Naive thymus-derived CD4-positive, alpha-beta T cell (primary cell): ENCODE measurements at regions not wholly inside any gene's neighbourhood (a gene's known extent, or its start where the extent isn't known, plus 50 kb on each side); places are given as distances from the start of the nearest gene placed in this dataset.
A peak's percentile ranks its signal among the peaks of the same experiment; 100 is the strongest.

Source experiments
- ATAC-seq: fragments of 150-1000 bp; cut with Tn5 transposase; 2 replicates; pipeline ENCODE4 v1.10.0; 2021; ENCODE audit warnings: mild to moderate bottlenecking, moderate library complexity
- CTCF ChIA-PET: fragments of 350-600 bp; sonication (Branson Sonifier 250); formaldehyde crosslinking; loops from one replicate; lab custom pipeline; 2021; ENCODE audit warnings: antibody characterized with exemption; lab: Charles Lee
- POLR2A ChIA-PET: fragments of 350-600 bp; sonication (Branson Sonifier 250); formaldehyde crosslinking; loops from one replicate; lab custom pipeline; 2021; ENCODE audit warnings: antibody characterized with exemption, inconsistent platforms; lab: Charles Lee
- DNase-seq, 9 donors: peaks; one replicate each; pipeline versions ENCODE4 v3.0.0 to v3.0.0-alpha.2; 2020 to 2022; ENCODE audit warnings: mixed read lengths in 1 of 9
- H3K27ac ChIP-seq: one replicate; pipeline ENCODE4 v1.7.0; 2013; ENCODE audit warnings: mild to moderate bottlenecking, low read depth, low read length, moderate library complexity
- H3K27me3 ChIP-seq, 2 donors: one replicate each; pipeline ENCODE4 v1.7.0; 2013; ENCODE audit warnings: low read length in 2 of 2, mild to moderate bottlenecking in 2 of 2, moderate library complexity in 2 of 2; ENCODE audit not compliant: control insufficient read depth in 2 of 2, insufficient read depth in 2 of 2
- H3K36me3 ChIP-seq, 3 experiments: 1 replicate in 2 of 3; 2 replicates in 1 of 3; pipeline ENCODE4 v1.7.0; 2013; ENCODE audit warnings: low read length in 3 of 3, mild to moderate bottlenecking in 3 of 3, moderate library complexity in 1 of 3; ENCODE audit not compliant: insufficient read depth in 3 of 3, control insufficient read depth in 2 of 3
- H3K4me1 ChIP-seq, 2 donors: one replicate each; pipeline ENCODE4 v1.7.0; 2013; ENCODE audit warnings: low read length in 2 of 2, mild to moderate bottlenecking in 2 of 2, moderate library complexity in 1 of 2; ENCODE audit not compliant: control insufficient read depth in 2 of 2, insufficient read depth in 2 of 2
- H3K4me3 ChIP-seq: 2 replicates; pipeline ENCODE4 v1.7.0; 2013; ENCODE audit warnings: mild to moderate bottlenecking, low read length
- H3K9me3 ChIP-seq, 3 experiments: 1 replicate in 2 of 3; 2 replicates in 1 of 3; pipeline ENCODE4 v1.7.0; 2013; ENCODE audit warnings: low read length in 3 of 3; ENCODE audit not compliant: control insufficient read depth in 2 of 3
- H3K27ac Mint-ChIP-seq, 9 donors: one replicate each; pipeline ENCODE4 v1.8.0; 2020 to 2022; ENCODE audit warnings: mixed read lengths in 9 of 9, mild to moderate bottlenecking in 8 of 9, moderate library complexity in 5 of 9, inconsistent platforms in 2 of 9
- H3K27me3 Mint-ChIP-seq, 5 donors: one replicate each; pipeline ENCODE4 v1.8.0; 2021 to 2022; ENCODE audit warnings: mixed read lengths in 5 of 5, mild to moderate bottlenecking in 1 of 5
- H3K36me3 Mint-ChIP-seq, 5 donors: one replicate each; pipeline ENCODE4 v1.8.0; 2020 to 2022; ENCODE audit warnings: mixed read lengths in 5 of 5, mild to moderate bottlenecking in 3 of 5, inconsistent platforms in 1 of 5
- H3K4me1 Mint-ChIP-seq, 7 donors: one replicate each; pipeline ENCODE4 v1.8.0; 2020 to 2022; ENCODE audit warnings: mixed read lengths in 7 of 7, mild to moderate bottlenecking in 3 of 7, inconsistent platforms in 1 of 7
- H3K4me3 Mint-ChIP-seq, 10 donors: one replicate each; pipeline ENCODE4 v1.8.0; 2020 to 2022; ENCODE audit warnings: mild to moderate bottlenecking in 10 of 10, mixed read lengths in 10 of 10, moderate library complexity in 6 of 10, inconsistent platforms in 2 of 10
- H3K9me3 Mint-ChIP-seq, 11 donors: one replicate each; pipeline ENCODE4 v1.8.0; 2020 to 2022; ENCODE audit warnings: mixed read lengths in 11 of 11, mild to moderate bottlenecking in 4 of 11, inconsistent platforms in 1 of 11, moderate library complexity in 1 of 11
- intact Hi-C, 2 donors: fragments of 100-400 bp; cut with micrococcal nuclease; formaldehyde crosslinking; loops; one replicate each; pipeline ENCODE4 v1.15.1; 2023

GRCh38 chr3:83302091-83302490 is 1540.6 kb upstream of the GBE1 start:
- Mint-ChIP-seq H3K27me3 (no peaks in the 10 kb centered on the region), H3K9me3 (peaks cover 0 to 18% (median 8%) of the 10 kb centered on the region in 11 donors), H3K4me1 (no peaks in the 10 kb centered on the region), H3K27ac (no peak overlapping the region), H3K36me3 (no peaks in the 10 kb centered on the region), H3K4me3 (no peak overlapping the region)
- DNase-seq = no peak
- CTCF ChIA-PET = no interaction called here
- POLR2A ChIA-PET = no interaction called here
- Histone ChIP-seq H3K27ac (no peak overlapping the region), H3K36me3 (no peaks in the 10 kb centered on the region), H3K4me1 (no peaks in the 10 kb centered on the region), H3K27me3 (no peaks in the 10 kb centered on the region), H3K9me3 (no peaks in the 10 kb centered on the region), H3K4me3 (no peak overlapping the region)
- intact Hi-C loops = no loop called here
- no peak for ATAC-seq

DNA sequence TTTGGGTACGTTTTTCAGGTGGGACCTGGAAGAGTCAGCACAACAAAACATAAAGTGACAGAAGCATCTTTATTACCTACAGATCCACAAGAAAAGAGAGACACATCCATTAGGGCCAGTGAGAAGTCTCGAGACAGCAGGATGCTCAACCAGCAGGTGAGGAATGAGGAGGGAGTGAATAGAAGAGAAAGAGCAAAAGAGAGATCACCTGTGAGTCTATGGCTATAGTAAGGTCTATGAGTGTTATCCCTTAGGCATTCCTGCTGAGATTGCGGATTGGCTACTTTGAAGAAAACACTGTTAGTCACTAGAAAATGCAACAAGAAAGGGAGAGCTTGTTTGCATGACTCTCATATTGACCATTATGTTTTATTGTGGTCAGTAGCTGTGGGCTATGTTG is 1556.2 kb upstream of the GBE1 start:
- Mint-ChIP-seq H3K27ac (no peak overlapping the region), H3K36me3 (no peaks in the 10 kb centered on the region), H3K9me3 (peaks cover 2 to 28% (median 7%) of the 10 kb centered on the region in 11 donors), H3K4me3 (no peak overlapping the region), H3K4me1 (no peaks in the 10 kb centered on the region), H3K27me3 (no peaks in the 10 kb centered on the region)
- CTCF ChIA-PET = interaction anchor here (0.7 kb wide), 1 partner anchor 622 kb away, joined by 6 read pairs; no protein-coding TSS in a partner anchor
- intact Hi-C loops = no loop called here
- H3K27me3 ChIP-seq = no peaks in the 10 kb centered on the region
- DNase-seq (no peak), ATAC-seq (no peak)
- H3K4me1 ChIP-seq = no peaks in the 10 kb centered on the region
- no peak overlapping the region for H3K27ac ChIP-seq
- H3K9me3 ChIP-seq = no peaks in the 10 kb centered on the region
- POLR2A ChIA-PET = no interaction called here
- H3K4me3 ChIP-seq = no peak overlapping the region
- no peaks in the 10 kb centered on the region for H3K36me3 ChIP-seq

GRCh38 chr3:83320726-83321125 is 1559.3 kb upstream of the GBE1 start:
- Histone ChIP-seq H3K27me3 (no peaks in the 10 kb centered on the region), H3K4me1 (no peaks in the 10 kb centered on the region), H3K4me3 (no peak overlapping the region), H3K27ac (no peak overlapping the region), H3K36me3 (no peaks in the 10 kb centered on the region), H3K9me3 (no peaks in the 10 kb centered on the region)
- Mint-ChIP-seq H3K9me3 (peaks cover 0 to 36% (median 9%) of the 10 kb centered on the region in 11 donors), H3K36me3 (no peaks in the 10 kb centered on the region), H3K27ac (no peak overlapping the region), H3K27me3 (no peaks in the 10 kb centered on the region), H3K4me3 (no peak overlapping the region), H3K4me1 (no peaks in the 10 kb centered on the region)
- CTCF ChIA-PET = interaction anchor here (0.7 kb wide), 1 partner anchor 10 kb away, joined by 3 read pairs; no protein-coding TSS in a partner anchor
- intact Hi-C loops = no loop called here
- POLR2A ChIA-PET = no interaction called here
- no peak for DNase-seq
- no peak for ATAC-seq

GRCh38 chr3:83321457-83321856 is 1560.0 kb upstream of the GBE1 start:
- no peaks in the 10 kb centered on the region for H3K4me1 Mint-ChIP-seq
- H3K36me3 ChIP-seq = no peaks in the 10 kb centered on the region
- H3K36me3 Mint-ChIP-seq = no peaks in the 10 kb centered on the region
- no peak overlapping the region for H3K27ac ChIP-seq
- no peaks in the 10 kb centered on the region for H3K27me3 ChIP-seq
- ChIA-PET CTCF (interaction anchor here (0.7 kb wide), 1 partner anchor 9 kb away, joined by 3 read pairs; no protein-coding TSS in a partner anchor), POLR2A (no interaction called here)
- no peak overlapping the region for H3K4me3 ChIP-seq
- intact Hi-C loops = no loop called here
- no peaks in the 10 kb centered on the region for H3K27me3 Mint-ChIP-seq
- no peak overlapping the region for H3K4me3 Mint-ChIP-seq
- no peak overlapping the region for H3K27ac Mint-ChIP-seq
- H3K4me1 ChIP-seq = no peaks in the 10 kb centered on the region
- no peak for ATAC-seq
- no peak for DNase-seq
- H3K9me3 ChIP-seq = no peaks in the 10 kb centered on the region
- peaks cover 2 to 39% (median 10%) of the 10 kb centered on the region in 11 donors for H3K9me3 Mint-ChIP-seq

DNA sequence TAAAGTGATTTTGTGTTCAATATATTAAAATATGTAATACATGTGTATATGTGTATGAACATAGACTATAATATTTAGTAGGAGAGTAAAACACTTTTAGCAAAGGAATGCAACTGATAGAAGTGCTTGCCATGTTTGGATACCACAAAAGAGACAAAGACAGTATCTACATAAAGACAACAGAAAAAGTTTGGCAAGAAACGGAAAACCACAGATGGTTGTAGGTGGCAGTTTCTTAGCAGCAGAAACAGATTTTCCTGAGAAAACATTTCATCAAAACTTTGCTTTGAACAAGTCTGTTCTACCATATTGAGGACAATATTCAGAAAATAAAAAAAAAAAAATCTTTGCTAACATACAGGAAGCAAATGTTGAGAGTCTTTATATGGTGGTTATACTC is 1560.4 kb upstream of the GBE1 start:
- DNase-seq (peak in 2 of 9 donors; percentile 1 to 2), ATAC-seq (no peak)
- Histone ChIP-seq H3K4me1 (no peaks in the 10 kb centered on the region), H3K4me3 (no peak overlapping the region), H3K27ac (no peak overlapping the region), H3K27me3 (no peaks in the 10 kb centered on the region), H3K9me3 (no peaks in the 10 kb centered on the region), H3K36me3 (no peaks in the 10 kb centered on the region)
- CTCF ChIA-PET = no interaction called here
- no peaks in the 10 kb centered on the region for H3K36me3 Mint-ChIP-seq
- no peak overlapping the region for H3K27ac Mint-ChIP-seq
- no peaks in the 10 kb centered on the region for H3K27me3 Mint-ChIP-seq
- H3K9me3 Mint-ChIP-seq = peaks cover 2 to 39% (median 10%) of the 10 kb centered on the region in 11 donors
- H3K4me1 Mint-ChIP-seq = no peaks in the 10 kb centered on the region
- H3K4me3 Mint-ChIP-seq = no peak overlapping the region
- POLR2A ChIA-PET = no interaction called here
- intact Hi-C loops = no loop called here

GRCh38 chr3:83354205-83354604 is 1592.8 kb upstream of the GBE1 start:
- Histone ChIP-seq H3K4me1 (no peaks in the 10 kb centered on the region), H3K27me3 (no peaks in the 10 kb centered on the region), H3K4me3 (no peak overlapping the region), H3K27ac (no peak overlapping the region), H3K9me3 (no peaks in the 10 kb centered on the region), H3K36me3 (no peaks in the 10 kb centered on the region)
- Mint-ChIP-seq H3K36me3 (peaks cover 0 to 10% (median 0%) of the 10 kb centered on the region in 5 donors), H3K27me3 (no peaks in the 10 kb centered on the region), H3K27ac (no peak overlapping the region), H3K9me3 (peaks cover 3 to 32% (median 15%) of the 10 kb centered on the region in 11 donors), H3K4me1 (no peaks in the 10 kb centered on the region), H3K4me3 (no peak overlapping the region)
- ChIA-PET POLR2A (no interaction called here), CTCF (no interaction called here)
- intact Hi-C loops = no loop called here
- no peak for ATAC-seq
- DNase-seq = no peak

DNA sequence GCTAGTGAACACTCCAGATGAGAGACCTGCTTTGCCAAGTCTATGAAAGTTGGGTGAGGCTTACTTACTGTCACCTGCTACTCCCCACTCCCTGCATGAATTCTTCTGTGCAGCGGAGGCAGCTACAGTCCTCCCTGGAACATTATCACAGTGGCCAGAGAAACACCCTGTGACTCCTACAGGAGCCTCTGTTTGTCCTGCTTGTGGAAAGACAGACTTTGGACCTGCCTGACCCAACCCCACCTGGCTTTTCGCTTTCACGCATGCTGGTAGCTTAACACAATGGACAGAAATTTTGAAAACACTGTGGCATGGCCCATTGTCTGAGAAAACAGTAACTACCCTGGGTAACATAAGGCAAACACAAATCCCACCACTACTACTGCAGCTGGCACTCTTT is 1565.5 kb upstream of the CADM2 start:
- H3K27me3 Mint-ChIP-seq = no peaks in the 10 kb centered on the region
- DNase-seq (no peak), ATAC-seq (no peak)
- CTCF ChIA-PET = no interaction called here
- peaks cover 0 to 34% (median 5%) of the 10 kb centered on the region in 11 donors for H3K9me3 Mint-ChIP-seq
- no peaks in the 10 kb centered on the region for H3K27me3 ChIP-seq
- H3K4me1 ChIP-seq = no peaks in the 10 kb centered on the region
- H3K9me3 ChIP-seq = no peaks in the 10 kb centered on the region
- H3K4me3 ChIP-seq = no peak overlapping the region
- intact Hi-C loops = no loop called here
- no peaks in the 10 kb centered on the region for H3K36me3 Mint-ChIP-seq
- no peaks in the 10 kb centered on the region for H3K36me3 ChIP-seq
- no peak overlapping the region for H3K27ac ChIP-seq
- no peak overlapping the region for H3K4me3 Mint-ChIP-seq
- no peak overlapping the region for H3K27ac Mint-ChIP-seq
- POLR2A ChIA-PET = no interaction called here
- H3K4me1 Mint-ChIP-seq = no peaks in the 10 kb centered on the region
